Midbrain (tissue), 1 donor: ENCODE measurements at regions not wholly inside any gene's neighbourhood (a gene's known extent, or its start where the extent isn't known, plus 50 kb on each side); places are given as distances from the start of the nearest gene placed in this dataset.
"Not testable (repeated sequence)": the region's sequence is repeated elsewhere in the genome, so short reads cannot be mapped to it uniquely, and the experiment has no call there.

Source experiments
- DNase-seq: peaks from one replicate; lab custom pipeline; 2025; lab: John Stamatoyannopoulos, UW

GRCh38 chr2:13607139-13607538, 890.4 kb downstream of the TRIB2 start:
- no peak for DNase-seq

DNA sequence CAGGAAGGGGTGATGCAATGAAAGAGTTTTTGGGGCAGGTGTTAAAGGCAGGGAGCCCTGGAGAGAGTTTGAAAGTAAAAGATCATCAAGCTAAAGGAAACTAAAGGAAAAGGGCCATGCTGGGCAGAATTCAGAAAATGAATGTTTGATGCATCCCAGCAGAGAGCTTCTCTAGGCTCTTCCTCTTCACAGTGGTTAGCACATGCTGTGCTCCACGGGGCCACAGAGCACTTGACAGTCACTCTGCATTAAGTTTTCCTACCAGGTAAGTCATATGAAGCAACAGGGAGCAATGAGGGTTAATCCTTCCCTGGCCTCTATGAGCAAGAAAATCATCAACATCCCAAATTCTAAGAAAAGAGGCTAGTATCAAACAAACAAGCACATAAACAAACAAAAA, 895.2 kb downstream of the TRIB2 start:
- DNase-seq = no peak

DNA sequence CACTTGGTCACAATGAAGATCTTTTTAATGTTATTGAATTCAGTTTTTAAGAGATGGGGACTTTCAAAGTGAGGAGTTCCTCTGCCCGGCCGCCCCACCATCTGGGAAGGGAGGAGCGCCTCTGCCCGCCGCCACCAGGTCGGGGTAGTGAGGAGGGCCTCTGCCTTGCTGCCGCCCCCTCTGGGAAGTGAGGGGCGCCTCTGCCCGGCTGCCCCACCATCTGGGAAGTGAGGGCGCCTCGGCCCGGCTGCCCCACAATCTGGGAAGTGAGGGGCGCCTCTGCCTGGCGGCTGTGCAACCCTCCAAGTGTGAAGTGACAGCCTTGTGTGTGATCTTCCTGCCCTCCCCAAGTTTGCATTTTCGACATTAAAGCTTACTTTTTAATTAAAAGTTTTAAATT, 899.3 kb downstream of the TRIB2 start:
- DNase-seq = no peak

DNA sequence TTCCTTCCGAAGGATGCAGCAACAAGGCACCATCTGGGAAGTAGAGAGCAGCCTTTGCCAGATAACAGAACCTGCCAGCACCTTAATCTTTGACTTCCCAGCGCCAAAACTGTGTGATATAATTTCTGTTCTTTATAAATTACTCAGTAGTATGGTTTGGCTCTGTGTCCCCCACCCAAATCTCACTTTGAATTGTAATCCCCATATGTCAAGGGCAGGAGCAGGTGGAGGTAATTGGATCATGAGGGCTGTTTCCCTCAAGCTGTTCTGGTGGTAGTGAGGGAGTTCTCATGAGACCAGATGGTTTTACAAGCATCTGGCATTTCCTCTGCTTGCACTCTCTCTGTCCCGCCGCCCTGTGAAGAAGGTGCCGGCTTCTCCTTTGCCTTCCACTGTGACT, 899.9 kb downstream of the TRIB2 start:
- no peak for DNase-seq

GRCh38 chr2:13628122-13628521, 911.4 kb downstream of the TRIB2 start:
- DNase-seq = no peak

DNA sequence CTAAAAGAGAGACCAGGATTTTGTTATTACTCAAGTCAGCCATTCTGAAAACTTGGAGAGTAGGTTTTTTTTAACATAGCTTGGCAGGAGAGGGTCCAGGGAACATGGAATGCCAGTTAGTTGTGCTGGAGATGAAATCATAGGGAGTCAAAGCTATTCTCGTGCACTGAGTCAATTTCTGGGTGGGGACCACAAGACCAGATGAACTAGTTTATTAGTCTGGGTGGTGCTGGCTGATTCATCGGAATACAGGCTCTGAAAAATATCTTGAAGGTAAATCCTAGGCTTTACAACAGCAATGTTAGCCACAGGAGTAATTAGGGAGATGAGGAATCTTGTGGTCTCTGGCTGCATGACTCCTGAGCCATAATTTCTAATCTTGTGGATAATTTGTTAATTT, 921.4 kb downstream of the TRIB2 start:
- DNase-seq = no peak

GRCh38 chr2:13649918-13650317, 933.2 kb downstream of the TRIB2 start:
- DNase-seq = no peak

DNA sequence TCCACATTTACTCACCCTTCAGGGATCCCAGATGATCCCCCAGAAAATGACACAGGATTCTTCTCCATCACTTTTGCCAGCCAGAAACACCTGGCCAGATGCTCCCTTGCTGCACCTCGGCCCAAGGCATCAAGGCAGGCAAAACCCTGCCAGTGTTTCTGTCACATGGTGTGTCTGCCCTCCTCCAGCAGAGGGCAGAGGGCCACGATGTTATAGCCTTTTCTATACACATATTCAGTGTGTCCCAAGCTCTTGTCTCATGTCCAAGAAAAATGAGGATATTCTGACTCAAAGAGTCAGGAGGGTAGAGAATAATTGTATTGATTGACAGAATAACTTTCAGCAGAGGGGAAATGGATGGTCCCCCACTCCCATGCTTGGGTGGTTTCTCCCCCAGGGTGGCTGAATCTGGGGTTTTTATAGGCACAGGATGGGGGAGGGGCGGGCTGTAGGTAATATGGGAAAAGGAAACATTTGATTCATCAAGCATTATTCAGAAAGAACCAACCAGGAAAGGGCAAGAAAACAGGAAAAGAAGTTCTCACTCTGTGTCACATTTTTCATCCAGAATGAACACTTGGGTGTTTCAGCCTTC, 933.9 kb downstream of the TRIB2 start:
- no peak for DNase-seq

GRCh38 chr2:13651684-13652131, 935.0 kb downstream of the TRIB2 start:
- DNase-seq = no peak

GRCh38 chr2:13652531-13653313, 936.0 kb downstream of the TRIB2 start:
- no peak for DNase-seq

GRCh38 chr2:13654416-13654815, 937.7 kb downstream of the TRIB2 start:
- no peak for DNase-seq

DNA sequence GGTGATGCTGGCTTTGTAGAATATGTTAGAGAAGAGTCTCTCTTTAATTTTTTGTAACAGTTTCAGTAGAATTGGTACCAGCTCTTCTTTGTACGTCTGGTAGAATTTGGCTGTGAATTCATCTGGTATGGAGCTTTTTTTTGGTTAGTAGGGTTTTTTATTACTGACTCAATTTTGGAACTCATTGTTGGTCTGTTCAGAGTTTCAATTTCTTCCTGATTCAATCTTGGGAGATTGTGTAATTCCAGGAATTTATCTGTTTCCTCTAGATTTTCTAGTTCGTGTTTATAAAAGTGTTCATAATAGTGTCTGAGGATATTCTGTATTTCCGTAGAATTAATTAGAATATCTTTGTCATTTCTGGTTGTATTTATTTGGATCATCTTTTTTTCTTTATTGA, 943.5 kb downstream of the TRIB2 start:
- no peak for DNase-seq

DNA sequence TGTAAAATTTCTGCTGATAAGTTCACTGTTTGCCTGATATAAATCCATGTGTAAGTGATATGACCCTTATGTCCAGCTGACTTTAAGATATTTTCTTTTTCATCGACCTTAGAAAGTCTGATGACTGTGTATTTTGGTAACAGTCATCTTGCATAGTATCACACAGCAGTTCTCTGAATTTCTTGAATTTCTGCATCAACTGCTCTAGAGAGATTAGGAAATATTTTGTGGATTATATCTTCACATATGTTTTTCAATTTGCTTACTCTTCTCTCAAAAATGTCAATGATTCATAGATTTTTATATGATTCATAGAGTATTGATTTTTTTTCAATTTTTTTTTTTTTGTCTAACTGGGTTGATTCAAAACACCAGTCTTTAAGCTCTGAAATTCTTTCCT, 945.3 kb downstream of the TRIB2 start:
- DNase-seq = no peak

DNA sequence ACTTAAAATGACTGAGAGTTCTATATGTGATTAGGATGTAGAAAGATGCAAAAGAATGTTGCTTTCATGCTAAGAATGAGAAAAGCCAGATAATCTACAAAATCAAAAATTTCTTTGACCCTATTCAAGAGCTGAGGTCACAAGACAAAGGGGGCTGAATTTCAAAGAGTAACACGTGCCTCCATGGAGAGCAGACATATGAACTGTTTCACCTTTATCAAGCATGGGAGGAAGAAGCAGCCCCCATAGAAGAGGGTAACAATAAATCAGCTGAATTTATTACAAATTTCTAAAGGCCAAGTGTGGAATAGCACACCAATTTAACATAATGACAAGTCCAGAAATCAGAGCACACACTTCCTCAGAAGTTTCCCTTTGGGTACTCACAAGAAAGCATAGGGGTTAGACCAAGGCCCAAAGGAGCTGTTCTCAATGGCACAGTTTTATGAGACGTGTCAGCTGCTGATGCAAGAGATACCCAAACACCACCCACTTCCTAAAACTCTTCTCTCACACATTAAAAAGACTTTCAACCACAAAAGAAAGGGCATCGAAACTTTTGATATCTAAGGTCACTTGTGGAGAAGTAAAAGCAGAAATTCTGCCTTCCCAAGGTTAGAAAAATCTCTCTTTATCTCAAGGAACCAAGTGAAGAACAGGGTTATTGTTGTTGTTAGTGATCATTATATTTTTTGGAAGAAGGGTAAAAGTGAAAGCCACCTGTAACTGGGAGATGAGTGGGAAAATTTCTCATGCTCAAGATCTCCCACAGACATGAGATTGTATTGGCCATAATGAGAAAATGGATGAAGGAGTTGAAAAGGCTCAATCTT, 950.1 kb downstream of the TRIB2 start:
- no peak for DNase-seq

- DNase-seq = no peak
Observed at GRCh38 chr2:13667415-13667757, 950.6 kb downstream of the TRIB2 start.

- DNase-seq = no peak
Observed at GRCh38 chr2:13669607-13670006, 952.9 kb downstream of the TRIB2 start.

- DNase-seq = not testable (repeated sequence)
Observed at GRCh38 chr2:13673821-13674220, 957.1 kb downstream of the TRIB2 start.

DNA sequence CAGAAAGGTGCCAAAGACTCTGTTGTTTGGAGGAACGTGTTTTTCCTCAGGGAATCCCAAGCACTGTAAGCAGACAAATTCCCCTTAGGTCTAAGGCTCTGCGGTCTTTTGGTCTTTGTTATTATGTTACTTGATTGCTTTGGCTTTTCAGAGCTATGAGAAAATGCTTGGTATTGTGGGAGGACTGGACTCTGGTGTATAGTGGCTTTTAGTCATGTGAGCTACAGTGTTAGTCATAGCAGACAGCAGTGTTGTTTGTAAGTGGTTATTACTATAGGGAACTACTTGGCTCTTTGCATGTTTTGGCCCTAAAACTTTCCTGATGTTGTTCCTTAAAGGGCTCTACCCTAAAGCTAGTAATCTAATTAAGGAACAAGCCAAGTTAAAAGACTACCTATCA, 956.2 kb upstream of the LRATD1 start:
- DNase-seq = no peak

DNA sequence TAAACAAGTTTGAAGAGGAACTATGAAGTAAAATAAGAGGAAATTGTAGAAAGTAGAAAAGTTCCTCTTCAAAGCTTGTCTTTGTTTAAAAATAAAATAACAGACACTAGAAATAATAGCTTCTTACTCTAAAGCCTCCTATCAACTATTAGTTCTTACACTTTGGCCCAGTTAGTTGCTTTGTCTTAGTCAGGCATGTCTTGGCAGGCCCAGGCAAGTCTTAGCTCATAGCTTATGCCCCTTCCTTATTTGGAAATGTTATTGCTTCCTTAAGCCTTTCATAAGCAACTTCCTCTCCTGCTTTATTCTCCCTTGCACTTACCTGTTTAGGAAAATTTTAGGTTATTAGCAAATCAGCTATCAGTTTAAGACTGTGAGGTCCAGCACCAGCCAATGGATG, 950.6 kb upstream of the LRATD1 start:
- DNase-seq = no peak

GRCh38 chr2:13682540-13683272, 949.8 kb upstream of the LRATD1 start:
- no peak for DNase-seq

- no peak for DNase-seq
Observed at GRCh38 chr2:13686262-13686661, 946.3 kb upstream of the LRATD1 start.

DNA sequence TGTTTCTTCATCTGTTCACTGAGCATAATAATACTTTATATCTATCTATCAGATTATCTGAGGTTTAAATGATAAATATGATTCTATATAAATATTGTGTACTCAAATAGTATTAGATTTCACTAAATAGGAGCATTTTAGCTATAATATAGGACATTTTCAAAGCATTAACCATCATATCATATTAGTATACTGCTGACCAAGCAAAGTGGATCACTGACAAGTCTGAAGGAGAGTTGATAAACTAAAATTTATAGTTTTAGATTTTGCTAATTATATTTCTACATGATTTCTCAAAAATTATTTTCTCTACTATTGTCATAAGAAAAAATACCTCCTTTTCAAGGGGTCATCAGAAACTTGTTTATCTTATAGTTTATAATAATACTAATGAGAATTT, 937.8 kb upstream of the LRATD1 start:
- no peak for DNase-seq
